ENCODE measurements at regions not wholly inside any gene's neighbourhood (a gene's known extent, or its start where the extent isn't known, plus 50 kb on each side); places are given as distances from the start of the nearest gene placed in this dataset.
"Not testable (repeated sequence)": the region's sequence is repeated elsewhere in the genome, so short reads cannot be mapped to it uniquely, and the experiment has no call there.

DNA sequence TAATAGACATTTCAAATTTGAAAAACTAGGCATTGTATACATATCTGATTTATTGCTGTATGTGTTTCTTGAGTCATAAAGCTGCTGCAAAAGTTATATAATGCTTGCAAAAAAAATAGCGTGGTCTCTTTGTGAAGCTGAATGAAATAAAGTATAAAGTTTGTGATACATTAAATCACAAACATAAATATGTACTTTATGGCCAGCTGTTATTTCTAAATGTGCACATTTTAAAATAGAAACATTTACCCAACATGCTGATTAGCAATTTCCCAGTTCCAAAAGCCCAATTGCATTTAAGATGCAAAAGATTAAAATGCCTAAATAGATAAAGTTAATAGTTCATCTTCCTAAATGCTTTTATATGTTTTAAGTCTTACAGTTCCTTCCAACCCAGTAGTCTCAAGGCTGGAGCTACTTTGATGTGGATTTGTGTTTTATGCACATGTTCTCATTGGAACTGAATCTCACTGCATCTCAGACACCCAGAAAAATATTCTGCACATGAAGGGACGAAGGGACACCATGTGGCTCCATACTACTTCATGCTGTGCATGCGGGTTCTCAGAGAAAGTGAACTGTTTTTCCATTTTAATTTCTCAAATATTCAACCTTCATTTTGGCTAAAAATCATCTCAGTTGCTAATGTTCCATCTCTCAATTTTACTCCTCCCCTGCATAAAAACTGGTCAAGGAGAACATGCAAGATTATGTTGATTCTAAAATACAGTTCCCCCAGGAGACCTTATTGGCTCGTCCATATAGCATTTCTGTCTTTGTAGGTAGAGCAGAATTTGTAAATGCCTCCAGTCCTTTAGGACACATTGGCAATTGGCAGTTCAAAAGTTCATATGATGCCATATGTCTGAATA is 304.6 kb downstream of the MTX2 start:
- DNase-seq (ENCODE audit: low read depth): no peak

- DNase-seq (ENCODE audit: low read depth): no peak
Observed at GRCh38 chr2:176574484-176575236, 305.4 kb downstream of the MTX2 start.

DNA sequence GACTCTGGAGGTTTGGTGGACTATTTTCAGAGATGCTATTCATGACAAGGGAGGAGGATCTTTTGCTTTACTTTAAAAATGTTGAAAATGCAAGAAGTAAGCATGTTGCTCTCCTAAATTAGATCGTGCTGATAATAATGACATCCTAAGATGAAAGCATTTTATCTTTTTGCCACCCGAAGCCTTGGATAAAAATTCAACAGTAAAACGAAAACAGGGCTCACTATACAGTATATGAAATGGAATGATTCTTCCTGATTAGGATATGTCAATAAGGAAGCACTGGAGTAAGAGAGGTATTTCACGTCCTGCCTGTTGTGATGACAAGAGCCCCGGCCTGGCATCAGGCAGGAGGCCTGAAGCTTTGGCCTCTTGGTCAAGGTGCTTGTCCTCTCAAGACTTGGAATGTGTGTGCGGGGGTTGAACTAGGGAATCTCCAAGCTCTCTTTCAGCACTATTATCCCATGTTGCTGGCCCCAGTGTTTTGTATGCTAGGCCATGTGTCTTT is 306.0 kb downstream of the MTX2 start:
- no peak for DNase-seq (ENCODE audit: low read depth)

GRCh38 chr2:176577054-176577453 is 307.8 kb downstream of the MTX2 start:
- no peak for DNase-seq (ENCODE audit: low read depth)

GRCh38 chr2:176578292-176578691 is 309.1 kb downstream of the MTX2 start:
- DNase-seq (ENCODE audit: low read depth): not testable (repeated sequence)

GRCh38 chr2:176579608-176580007 is 310.4 kb downstream of the MTX2 start:
- no peak for DNase-seq (ENCODE audit: low read depth)

DNA sequence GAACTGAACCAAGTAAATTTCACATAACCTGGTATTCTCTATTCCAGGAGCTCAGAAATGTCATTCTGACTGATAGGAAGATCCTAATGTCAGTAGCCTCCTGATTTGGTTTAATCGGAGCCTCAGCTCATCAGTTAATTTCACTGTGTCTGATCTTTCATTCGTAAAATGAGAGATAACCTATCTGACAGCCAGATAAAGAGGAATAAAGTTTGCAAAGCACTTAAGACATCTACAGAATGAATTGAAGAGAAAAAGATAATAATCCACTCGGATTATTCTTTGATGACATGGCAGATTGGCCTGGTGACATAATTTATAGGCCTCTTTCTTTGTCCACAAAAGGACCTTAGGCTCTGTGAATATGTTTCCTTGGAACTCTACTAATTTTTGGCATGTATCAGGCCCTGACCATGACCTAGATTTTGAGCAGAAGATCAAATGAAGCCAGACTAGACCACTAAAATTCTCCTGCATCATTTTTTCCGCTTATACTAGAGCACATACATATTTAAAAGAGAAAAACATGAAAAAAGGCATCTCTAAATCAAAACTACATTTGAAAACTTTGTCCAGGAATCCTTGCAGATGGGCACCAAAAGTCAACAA is 312.4 kb downstream of the MTX2 start:
- no peak for DNase-seq (ENCODE audit: low read depth)

GRCh38 chr2:176582176-176582575 is 312.9 kb downstream of the MTX2 start:
- DNase-seq (ENCODE audit: low read depth): no peak

GRCh38 chr2:176582990-176583481 is 313.8 kb downstream of the MTX2 start:
- DNase-seq (ENCODE audit: low read depth): peak; percentile 77

- DNase-seq (ENCODE audit: low read depth): no peak
Observed at GRCh38 chr2:176583607-176584006, 314.4 kb downstream of the MTX2 start.

DNA sequence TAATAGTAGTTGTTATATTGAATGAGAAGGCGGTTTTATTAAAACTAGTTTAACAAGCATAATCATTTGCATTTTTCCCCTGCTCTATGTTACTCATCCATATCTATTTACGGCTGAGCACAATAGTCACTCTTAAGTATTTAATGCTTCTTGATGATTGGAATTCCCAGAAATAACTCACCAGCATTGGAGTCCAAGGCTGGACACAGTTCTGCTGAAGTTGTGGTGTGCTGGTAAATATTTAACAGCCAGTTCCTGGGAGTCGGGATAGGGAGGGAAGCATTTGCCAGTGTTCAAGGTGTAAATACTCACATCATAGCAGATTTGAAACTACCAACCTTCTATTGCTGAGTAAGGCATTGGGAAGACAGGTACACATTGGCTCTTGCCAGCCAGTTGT is 315.1 kb downstream of the MTX2 start:
- DNase-seq (ENCODE audit: low read depth): no peak

DNA sequence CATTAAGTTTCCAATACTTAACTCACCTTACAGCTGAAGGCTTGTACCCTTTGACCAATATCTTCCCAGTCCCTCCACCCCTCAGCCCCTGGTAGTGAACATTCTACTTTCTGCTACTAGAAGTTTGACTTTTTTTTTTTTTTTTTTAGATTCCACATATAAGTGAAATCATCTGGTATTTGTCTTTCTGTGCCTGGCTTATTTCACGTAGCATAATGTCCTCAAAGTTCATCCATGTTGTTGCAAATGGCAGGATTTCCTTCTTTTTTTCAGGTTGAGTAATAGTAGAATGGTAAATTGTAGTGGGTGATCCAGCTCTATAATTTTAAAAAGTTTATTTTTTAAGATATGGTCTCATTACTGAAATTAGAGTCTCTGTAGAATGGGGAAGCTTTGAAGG is 316.0 kb downstream of the MTX2 start:
- no peak for DNase-seq (ENCODE audit: low read depth)

GRCh38 chr2:176585791-176586190 is 316.5 kb downstream of the MTX2 start:
- DNase-seq (ENCODE audit: low read depth): no peak

DNA sequence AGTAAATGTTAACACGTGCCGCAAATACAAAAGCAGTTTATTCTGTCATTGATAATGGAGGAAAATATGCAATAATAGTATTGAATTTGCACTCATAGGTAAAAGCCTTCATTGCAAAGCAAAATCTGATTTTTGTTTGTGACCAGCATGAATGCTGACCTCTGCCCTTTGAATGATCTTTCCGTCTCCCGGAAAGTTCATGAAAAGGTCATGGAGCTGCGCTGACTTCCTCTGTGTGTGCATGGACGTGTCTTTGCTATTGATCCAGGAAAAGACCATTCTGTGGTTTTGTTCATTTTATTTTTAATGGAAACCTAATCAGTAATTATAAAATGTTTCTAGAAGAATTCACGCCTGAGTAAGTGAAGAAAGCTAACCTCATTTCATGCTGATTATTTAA is 320.0 kb downstream of the MTX2 start:
- DNase-seq (ENCODE audit: low read depth): no peak

DNA sequence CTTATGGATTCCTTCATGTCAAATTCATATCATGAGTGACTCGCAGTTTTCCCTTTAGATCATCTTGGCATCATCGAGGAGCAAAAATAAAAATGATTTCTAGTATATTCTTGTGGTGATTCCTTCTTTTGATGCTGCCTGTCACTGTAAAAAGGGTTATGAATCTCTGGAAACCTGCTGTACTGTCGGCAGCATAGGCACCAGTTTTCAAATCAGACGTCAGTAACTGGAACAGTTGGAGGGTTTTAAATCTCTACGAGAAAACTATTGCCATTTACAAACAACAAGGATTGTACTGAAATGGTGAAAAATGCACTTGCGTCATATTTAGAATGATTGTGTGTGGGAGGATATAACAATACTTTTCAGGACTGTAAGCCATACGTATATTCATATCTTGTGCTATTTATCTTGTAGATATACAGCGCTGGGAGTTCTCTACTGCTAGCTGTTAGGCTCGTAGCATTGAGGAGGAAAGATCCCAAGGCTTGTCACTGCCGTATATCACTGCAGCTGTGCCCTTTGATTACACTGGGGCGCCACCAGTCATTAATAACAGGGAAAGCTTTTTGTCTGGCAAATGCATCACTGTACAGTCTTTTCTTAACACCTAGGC is 320.7 kb downstream of the MTX2 start:
- no peak for DNase-seq (ENCODE audit: low read depth)

GRCh38 chr2:176592216-176592615 is 323.0 kb downstream of the MTX2 start:
- no peak for DNase-seq (ENCODE audit: low read depth)

DNA sequence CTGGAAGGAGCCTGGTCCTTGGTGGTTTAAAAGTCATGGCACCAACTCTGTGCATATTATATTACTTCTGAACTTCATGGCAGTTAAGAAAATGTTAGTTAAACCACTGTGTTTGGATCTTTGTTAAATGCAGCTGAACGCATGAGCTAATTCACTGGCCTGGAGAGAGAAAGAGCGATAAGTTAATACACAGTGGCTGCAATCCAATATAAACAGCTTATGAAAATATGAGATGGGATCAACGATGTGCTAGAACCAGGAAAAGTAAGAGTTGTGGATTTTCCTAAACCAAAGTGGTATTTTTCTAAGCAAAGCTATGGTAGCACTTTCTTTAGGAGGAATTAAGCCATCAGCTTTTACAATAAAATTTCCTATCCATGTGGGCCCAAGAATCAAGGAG is 326.7 kb downstream of the MTX2 start:
- DNase-seq (ENCODE audit: low read depth): no peak

DNA sequence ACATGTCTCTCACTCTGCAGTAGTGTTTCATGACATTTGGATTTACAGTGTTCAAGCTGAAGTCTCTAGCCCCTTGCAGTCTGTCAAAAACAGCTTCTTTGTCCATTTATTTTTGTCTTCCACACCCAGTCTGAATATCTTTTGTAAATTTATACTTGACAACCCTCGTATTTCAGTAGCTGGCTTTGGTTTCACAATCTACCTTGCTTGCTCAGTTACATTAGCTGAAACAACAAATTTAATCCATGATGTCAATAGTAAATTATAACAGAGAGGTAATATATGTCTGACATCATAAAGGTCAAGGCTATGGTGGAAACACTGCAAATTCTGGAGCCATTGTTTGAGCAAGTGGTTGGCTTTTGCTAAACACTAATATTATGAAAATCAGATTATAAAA is 328.7 kb downstream of the MTX2 start:
- DNase-seq (ENCODE audit: low read depth): no peak

- DNase-seq (ENCODE audit: low read depth): no peak
Observed at GRCh38 chr2:176598351-176598750, 329.1 kb downstream of the MTX2 start.

GRCh38 chr2:176599796-176600485 is 330.7 kb downstream of the MTX2 start:
- no peak for DNase-seq (ENCODE audit: low read depth)

DNA sequence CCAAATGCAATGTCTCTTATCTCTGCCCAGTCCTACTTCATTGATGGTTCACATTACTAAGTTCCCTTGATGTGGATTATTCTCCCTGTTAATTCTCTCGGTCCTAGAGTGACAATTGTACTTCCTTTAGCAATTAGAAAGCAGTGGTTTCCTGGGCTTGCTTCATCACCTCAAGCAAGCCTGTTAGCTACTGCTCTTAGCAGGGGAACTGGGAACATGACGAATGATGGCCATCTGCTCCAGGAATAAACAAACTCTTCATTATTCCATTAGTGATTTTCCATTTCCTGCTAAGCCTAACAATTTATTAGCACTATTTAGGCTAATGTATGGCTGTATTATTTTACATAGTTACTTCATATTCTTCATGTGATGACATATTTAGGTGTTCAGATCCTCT is 331.8 kb downstream of the MTX2 start:
- DNase-seq (ENCODE audit: low read depth): no peak

DNA sequence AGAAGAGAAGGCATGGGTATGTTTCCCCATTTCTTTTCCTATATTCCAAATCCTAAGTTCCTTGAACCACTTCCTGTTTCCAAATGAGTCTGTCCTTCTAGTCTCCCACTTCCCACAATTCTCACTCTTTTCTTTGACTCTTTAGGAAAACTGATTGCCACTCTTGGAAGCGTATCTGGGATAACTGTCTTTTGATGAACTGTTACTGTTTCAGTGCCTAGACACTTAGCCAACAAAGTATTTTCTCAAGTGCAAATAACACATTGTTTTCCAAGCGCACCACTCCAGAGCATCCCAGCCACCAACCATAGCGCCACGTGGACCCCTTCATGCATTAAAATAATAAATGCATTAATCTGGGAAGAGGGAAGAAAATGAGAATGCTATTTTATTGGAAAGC is 342.8 kb downstream of the MTX2 start:
- DNase-seq (ENCODE audit: low read depth): no peak
